GM12875 (cell line): ENCODE measurements at regions not wholly inside any gene's neighbourhood (a gene's known extent, or its start where the extent isn't known, plus 50 kb on each side); places are given as distances from the start of the nearest gene placed in this dataset.
"Not testable (repeated sequence)": the region's sequence is repeated elsewhere in the genome, so short reads cannot be mapped to it uniquely, and the experiment has no call there.

Source experiments
- H3K4me3 ChIP-seq: one replicate; pipeline ENCODE4 v1.5.1; 2011; ENCODE audit warnings: low read depth, low read length, control low read depth
- TF ChIP-seq, protein P1 (sequence below): IDR thresholded peaks from 2 replicates; pipeline ENCODE4 v1.5.1; 2011; ENCODE audit warnings: low read depth, mild to moderate bottlenecking, control low read depth, inconsistent platforms, low read length, moderate library complexity, borderline replicate concordance; ENCODE audit not compliant: insufficient read depth

DNA sequence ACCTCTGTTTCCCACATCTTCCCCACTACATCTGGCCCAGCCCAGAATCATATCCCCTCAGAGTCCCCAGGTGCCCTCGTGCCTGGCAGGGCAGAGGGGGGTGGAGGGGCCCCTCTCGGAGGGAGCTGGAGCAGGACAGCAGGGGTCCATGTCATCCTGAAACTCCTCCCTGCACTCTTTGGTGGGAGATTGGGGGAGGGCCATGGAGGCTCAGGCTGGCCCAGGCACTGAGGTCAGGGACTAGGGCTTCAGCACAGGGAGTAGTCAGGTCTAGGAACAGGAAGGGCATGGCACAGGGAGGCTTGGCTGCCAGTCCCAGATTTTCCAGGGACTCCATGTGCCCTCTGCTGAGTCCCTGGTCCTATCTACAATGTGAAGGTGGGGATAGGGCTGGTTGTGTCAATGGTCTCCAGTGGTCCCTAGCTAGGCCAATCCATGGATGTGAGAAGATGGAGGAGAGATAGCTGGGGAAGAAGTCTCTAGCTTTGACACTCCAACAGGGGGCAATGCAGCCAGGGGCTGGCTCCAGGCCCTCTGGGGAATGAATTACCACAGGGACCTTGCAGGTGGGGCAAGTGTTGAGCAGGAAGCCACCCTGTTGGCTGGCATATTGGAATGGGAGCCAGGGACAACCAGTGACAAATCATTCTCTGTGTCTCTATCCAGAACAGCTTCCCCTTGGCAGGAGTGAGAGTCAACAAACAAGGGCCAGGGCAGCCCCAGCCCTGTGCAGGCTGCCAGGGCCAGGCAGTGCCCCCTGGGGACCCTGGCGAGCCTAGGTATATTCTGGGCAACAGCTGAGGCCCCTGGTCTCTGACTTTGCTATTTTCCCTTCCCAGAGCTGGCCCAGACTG lies 154.4 kb downstream of the EFNB1 start:
- TF ChIP-seq, protein P1, sequence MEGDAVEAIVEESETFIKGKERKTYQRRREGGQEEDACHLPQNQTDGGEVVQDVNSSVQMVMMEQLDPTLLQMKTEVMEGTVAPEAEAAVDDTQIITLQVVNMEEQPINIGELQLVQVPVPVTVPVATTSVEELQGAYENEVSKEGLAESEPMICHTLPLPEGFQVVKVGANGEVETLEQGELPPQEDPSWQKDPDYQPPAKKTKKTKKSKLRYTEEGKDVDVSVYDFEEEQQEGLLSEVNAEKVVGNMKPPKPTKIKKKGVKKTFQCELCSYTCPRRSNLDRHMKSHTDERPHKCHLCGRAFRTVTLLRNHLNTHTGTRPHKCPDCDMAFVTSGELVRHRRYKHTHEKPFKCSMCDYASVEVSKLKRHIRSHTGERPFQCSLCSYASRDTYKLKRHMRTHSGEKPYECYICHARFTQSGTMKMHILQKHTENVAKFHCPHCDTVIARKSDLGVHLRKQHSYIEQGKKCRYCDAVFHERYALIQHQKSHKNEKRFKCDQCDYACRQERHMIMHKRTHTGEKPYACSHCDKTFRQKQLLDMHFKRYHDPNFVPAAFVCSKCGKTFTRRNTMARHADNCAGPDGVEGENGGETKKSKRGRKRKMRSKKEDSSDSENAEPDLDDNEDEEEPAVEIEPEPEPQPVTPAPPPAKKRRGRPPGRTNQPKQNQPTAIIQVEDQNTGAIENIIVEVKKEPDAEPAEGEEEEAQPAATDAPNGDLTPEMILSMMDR, result no peak

DNA sequence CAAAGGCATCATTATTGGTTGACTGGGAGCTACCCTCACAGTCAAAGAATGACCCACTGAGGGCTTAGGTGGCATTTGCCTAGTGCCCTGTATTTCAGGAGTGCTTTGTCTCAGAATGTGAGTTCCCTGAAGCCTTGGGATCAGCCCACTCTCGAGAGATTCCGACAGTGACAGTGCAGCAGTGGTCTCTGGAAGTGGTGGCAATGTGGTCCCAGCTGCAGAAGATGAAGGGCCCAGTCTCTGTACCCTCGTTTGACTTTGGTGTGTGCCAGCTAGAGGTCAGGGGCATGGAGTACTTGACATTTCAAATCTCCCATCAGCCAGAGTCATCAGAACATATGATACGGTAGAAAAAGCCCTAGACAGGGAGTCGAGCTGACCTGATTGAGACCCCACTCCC lies 153.7 kb downstream of the EFNB1 start:
- H3K4me3 ChIP-seq, result no peak overlapping the region
- TF ChIP-seq, protein P1, result no peak

More for the DNA sequence above, 154.4 kb downstream of the EFNB1 start:
- no peak overlapping the region for H3K4me3 ChIP-seq

DNA sequence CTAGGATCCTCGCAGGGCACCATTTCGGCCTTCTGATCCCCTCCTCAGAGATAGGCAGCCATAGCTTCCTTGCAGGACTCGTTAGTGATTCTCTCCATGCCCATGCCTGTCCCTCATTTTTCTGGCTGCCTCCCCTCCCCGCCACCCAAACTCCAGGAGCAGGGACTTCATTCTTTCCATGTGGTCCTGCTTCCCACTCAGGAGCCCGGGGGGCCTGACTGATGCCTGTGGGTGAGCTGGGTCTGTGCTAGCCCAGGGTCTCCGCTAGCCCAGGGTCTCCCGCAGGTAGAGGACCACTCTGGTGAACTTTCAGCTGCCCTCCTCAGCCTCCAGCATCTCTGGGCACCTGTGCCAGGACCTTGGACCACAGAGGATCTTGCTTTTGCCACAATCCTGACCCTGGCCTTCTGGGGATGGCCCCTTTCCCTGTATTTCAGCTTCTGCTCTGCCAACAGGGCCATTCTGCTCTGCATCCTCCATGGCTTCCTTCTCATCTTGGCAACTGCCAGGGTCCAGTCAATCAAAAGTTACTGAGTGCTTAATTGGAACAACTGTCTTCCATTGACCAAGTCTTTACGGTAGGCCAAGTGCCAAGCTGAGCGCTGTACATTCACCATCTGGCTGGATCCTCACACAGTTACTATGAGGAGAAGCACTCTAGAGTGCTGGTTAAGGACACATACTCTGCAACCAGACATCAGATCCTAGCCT lies 152.2 kb downstream of the EFNB1 start:
- TF ChIP-seq, protein P1, result no peak
- no peak overlapping the region for H3K4me3 ChIP-seq

DNA sequence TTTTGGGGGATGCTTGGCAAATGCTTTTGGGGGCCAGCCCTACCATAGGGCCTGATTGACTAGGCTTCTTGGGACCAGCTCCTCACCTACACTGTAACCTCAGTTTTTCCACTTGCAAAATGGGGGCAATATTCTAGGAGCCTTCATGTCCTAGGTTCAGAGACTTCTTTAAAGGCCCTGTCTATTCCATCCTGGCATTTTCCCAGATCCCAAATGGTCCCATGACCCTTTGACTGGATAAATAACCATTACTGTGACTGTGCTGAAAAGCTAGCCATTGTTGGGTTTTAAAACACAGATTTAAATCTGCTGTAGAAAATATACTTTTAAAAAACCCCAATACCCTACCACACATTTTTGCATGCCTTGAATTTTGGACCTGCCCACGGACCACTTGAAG lies 149.8 kb downstream of the EFNB1 start:
- H3K4me3 ChIP-seq, result no peak overlapping the region
- TF ChIP-seq, protein P1, result no peak

DNA sequence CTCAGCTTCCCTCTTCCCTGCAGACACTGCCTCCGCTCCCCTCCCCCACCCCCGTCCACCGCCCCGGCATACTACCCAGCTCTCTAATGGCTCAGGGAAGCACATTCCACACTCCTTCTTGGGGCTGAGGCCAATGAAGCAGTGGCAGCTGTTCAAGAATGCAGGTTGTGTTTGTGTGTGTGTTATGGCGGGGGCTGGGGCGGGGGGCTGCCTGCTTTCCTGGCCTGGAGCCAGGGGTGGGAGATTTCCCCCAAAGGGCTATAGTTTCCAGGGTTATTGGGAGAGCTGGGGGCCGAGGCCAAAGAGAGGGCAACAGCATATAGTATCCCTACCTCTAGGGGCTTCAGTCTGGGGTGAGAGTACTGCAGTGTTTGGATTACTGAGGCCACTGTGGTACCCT lies 149.4 kb downstream of the EFNB1 start:
- TF ChIP-seq, protein P1, result no peak
- no peak overlapping the region for H3K4me3 ChIP-seq

DNA sequence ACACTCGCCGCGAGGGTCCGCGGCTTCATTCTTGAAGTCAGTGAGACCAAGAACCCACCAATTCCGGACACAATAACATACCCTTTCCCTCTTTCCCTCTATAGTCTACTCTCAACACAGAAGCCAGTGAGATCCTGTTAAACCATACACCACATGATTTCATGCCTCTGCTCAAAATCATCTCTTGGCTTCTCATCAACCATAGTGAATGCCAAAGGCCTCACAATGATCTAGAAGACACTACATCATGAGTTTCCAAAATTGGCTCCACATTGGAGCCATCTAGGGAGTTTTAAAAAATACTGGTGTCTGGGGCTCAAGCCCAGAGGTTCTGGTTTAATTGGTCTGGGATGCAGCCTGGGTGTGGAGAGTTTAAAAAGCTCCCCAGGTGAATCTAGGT lies 124.5 kb downstream of the EFNB1 start:
- TF ChIP-seq, protein P1, result no peak
- no peak overlapping the region for H3K4me3 ChIP-seq

DNA sequence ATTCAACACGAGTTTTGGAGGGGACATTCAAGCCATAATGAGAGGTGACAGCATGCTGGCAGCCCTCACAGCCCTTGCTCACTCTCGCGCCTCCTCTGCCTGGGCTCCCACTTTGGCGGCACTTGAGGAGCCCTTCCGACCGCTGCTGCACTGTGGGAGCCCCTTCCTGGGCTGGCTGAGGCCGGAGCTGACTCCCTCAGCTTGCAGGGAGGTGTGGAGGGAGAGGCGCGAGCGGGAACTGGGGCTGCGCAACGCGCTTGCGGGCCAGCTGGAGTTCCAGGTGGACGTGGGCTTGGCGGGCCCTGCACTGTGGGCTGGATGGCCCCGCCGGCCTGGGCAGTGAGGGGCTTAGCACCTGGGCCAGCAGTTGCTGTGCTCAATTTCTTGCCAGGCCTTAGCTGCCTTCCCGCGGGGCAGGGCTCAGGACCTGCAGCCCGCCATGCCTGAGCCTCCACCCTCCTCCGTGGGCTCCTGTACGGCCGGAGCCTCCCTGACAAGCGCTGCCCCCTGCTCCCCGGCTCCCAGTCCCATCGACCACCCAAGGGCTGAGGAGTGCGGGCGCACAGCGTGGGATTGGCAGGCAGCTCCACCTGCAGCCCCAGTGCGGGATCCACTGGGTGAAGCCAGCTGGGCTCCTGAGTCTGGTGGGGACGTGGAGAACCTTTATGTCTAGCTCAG lies 123.3 kb downstream of the EFNB1 start:
- H3K4me3 ChIP-seq, result not testable (repeated sequence)
